HepG2 (cell line): ENCODE measurements at regions not wholly inside any gene's neighbourhood (a gene's known extent, or its start where the extent isn't known, plus 50 kb on each side); places are given as distances from the start of the nearest gene placed in this dataset.
A peak's percentile ranks its signal among the peaks of the same experiment; 100 is the strongest.

Source experiments
- ATF7 ChIP-seq, 2 experiments: fragments of 450-650 bp in 1 of 2; sonication (generic) in 1 of 2; formaldehyde crosslinking in 1 of 2; IDR thresholded peaks; 2 replicates each; pipeline versions ENCODE4 v1.4.0 to v1.6.1; 2016 to 2020; ENCODE audit warnings: antibody characterized with exemption in 1 of 2, mild to moderate bottlenecking in 1 of 2, missing genetic modification reagents in 1 of 2
- CREB1 ChIP-seq, 2 experiments: fragments of 450-650 bp in 1 of 2; IDR thresholded peaks; 2 replicates each; pipeline ENCODE4 v1.6.1; 2016 to 2017; ENCODE audit warnings: control low read depth in 1 of 2, mild to moderate bottlenecking in 1 of 2, missing compliant biosample characterization in 1 of 2, missing genetic modification characterization in 1 of 2
- FOXA1 ChIP-seq, 2 experiments: fragments of 450-650 bp in 1 of 2; sonication (generic) in 1 of 2; formaldehyde crosslinking in 1 of 2; IDR thresholded peaks; 2 replicates each; pipeline versions ENCODE4 v1.4.0 to v1.6.1; 2016 to 2020; ENCODE audit warnings: missing genetic modification reagents in 1 of 2
- MAFF ChIP-seq: IDR thresholded peaks from 2 replicates; pipeline ENCODE4 v1.6.1; 2011; ENCODE audit warnings: low read depth, low read length, improper control_type of control experiment
- MED1 ChIP-seq: sonication (generic); formaldehyde crosslinking; IDR thresholded peaks from 2 replicates; pipeline ENCODE4 v1.4.0; 2020; ENCODE audit warnings: missing genetic modification reagents
- MED8 ChIP-seq: sonication (generic); formaldehyde crosslinking; IDR thresholded peaks from 2 replicates; pipeline ENCODE4 v1.8.1; 2023; ENCODE audit warnings: mild to moderate bottlenecking, missing genetic modification reagents; ENCODE audit not compliant: insufficient replicate concordance
- RAD21 ChIP-seq: fragments of 450-650 bp; formaldehyde crosslinking; IDR thresholded peaks from 2 replicates; pipeline ENCODE4 v1.5.0; 2020; ENCODE audit warnings: mild to moderate bottlenecking
- RCOR2 ChIP-seq: IDR thresholded peaks from 2 replicates; pipeline ENCODE4 v1.6.1; 2016; ENCODE audit warnings: missing biosample characterization, missing genetic modification reagents
- RXRB ChIP-seq: IDR thresholded peaks from 2 replicates; pipeline ENCODE4 v1.6.1; 2016; ENCODE audit warnings: borderline replicate concordance, missing genetic modification reagents, missing compliant biosample characterization
- SKI ChIP-seq: fragments of 450-650 bp; IDR thresholded peaks from one replicate; pipeline ENCODE4 v1.6.1; 2018; ENCODE audit warnings: mild to moderate bottlenecking; ENCODE audit not compliant: partially characterized antibody
- TEAD3 ChIP-seq: optimal IDR thresholded peaks from 2 replicates; pipeline ENCODE3; 2016; ENCODE audit warnings: borderline replicate concordance
- ZNF180 ChIP-seq: sonication (generic); formaldehyde crosslinking; IDR thresholded peaks from 2 replicates; pipeline ENCODE4 v1.4.0; 2020; ENCODE audit warnings: low read depth, missing genetic modification reagents, borderline replicate concordance
- ZNF605 ChIP-seq: sonication (generic); formaldehyde crosslinking; IDR thresholded peaks from 2 replicates; pipeline ENCODE4 v1.8.0; 2022; ENCODE audit warnings: mild to moderate bottlenecking, missing genetic modification reagents
- ZNF652 ChIP-seq: IDR thresholded peaks from 2 replicates; pipeline ENCODE4 v1.6.1; 2016; ENCODE audit warnings: low read depth, borderline replicate concordance
- ZNF720 ChIP-seq: sonication (generic); formaldehyde crosslinking; IDR thresholded peaks from 2 replicates; pipeline ENCODE4 v1.4.0; 2020; ENCODE audit warnings: missing genetic modification reagents
- ZNF792 ChIP-seq: IDR thresholded peaks from 2 replicates; pipeline ENCODE4 v1.6.1; 2016
- ZNF883 ChIP-seq: sonication (generic); formaldehyde crosslinking; IDR thresholded peaks from 2 replicates; pipeline ENCODE4 v1.5.1; 2020; ENCODE audit warnings: mild to moderate bottlenecking, missing genetic modification reagents; ENCODE audit errors: not compliant biosample characterization
- ZSCAN31 ChIP-seq: sonication (generic); formaldehyde crosslinking; IDR thresholded peaks from 2 replicates; pipeline ENCODE4 v1.5.0; 2020; ENCODE audit warnings: low read depth, mild to moderate bottlenecking, missing genetic modification reagents
- TF ChIP-seq, protein P1 (sequence below): IDR thresholded peaks from 2 replicates; pipeline ENCODE4 v1.6.1; 2012; ENCODE audit warnings: low read depth, low read length, improper control_type of control experiment
- TF ChIP-seq, protein P2 (sequence below): sonication (generic); formaldehyde crosslinking; IDR thresholded peaks from 2 replicates; pipeline ENCODE4 v1.4.0; 2020; ENCODE audit warnings: missing genetic modification reagents
- TF ChIP-seq, protein P3 (sequence below): sonication (generic); formaldehyde crosslinking; conservative IDR thresholded peaks from 2 replicates; pipeline ENCODE4 v1.4.0; 2020; ENCODE audit warnings: missing genetic modification reagents
- TF ChIP-seq, protein P4 (sequence below): sonication (generic); IDR thresholded peaks from 2 replicates; pipeline ENCODE4 v1.6.1; 2016; ENCODE audit warnings: low read depth, borderline replicate concordance
- TF ChIP-seq, protein P5 (sequence below): sonication (generic); formaldehyde crosslinking; IDR thresholded peaks from 2 replicates; pipeline ENCODE4 v1.4.0; 2020; ENCODE audit warnings: missing genetic modification reagents, mild to moderate bottlenecking, borderline replicate concordance

DNA sequence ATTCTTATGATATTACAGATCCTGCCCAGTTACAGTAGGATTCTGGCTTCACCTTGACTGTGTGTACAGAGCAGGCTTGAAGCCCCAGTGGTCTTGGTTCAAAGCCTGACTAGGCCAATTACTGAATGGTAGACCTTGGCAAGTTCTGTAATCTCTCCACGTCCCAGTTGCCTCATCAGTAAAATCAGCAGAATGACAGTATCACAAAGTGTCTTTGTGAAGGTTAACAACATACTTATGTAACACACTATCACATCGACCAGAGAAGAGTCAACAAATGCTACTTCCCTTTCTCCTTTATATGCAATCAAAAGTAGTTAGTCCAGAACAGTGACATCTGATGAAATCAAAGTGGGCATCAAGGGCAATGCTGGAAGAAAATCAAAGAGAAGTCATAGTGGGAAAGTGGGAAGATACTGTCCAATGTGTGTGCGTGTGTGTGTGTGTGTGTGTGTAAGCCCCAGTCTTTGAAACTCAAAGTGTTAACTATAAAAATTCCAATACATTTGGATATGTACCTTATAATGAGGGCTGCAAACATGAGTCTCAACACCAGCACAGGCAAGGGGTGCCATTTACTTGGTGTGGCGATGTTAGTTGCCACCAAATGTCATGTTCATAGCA is 93.5 kb upstream of the EGFLAM start (continued):
- TF ChIP-seq CREB1 (IDR thresholded peaks at IDR 0.05) (no peak), CREB1 (CRISPR knock-in tag; IDR thresholded peaks at IDR 0.05) (peak; percentile 37; the same call in 1 of the 2 replicates), ZNF180 (CRISPR knock-in tag) (no peak), FOXA1 (IDR thresholded peaks at IDR 0.05) (no peak), FOXA1 (CRISPR knock-in tag; IDR thresholded peaks at IDR 0.05) (peak; percentile 85), ATF7 (IDR thresholded peaks at IDR 0.05) (peak; percentile 28; the same call in 1 of the 2 replicates), ATF7 (CRISPR knock-in tag; IDR thresholded peaks at IDR 0.05) (peak; percentile 40; the same call in 1 of the 2 replicates), RCOR2 (CRISPR knock-in tag) (peak; percentile 83), ZSCAN31 (CRISPR knock-in tag) (0 out of 2 replicates have a peak, but pooled peaks have one; percentile 1), RAD21 (CRISPR knock-in tag) (no peak), RXRB (CRISPR knock-in tag) (peak; percentile 94), ZNF883 (CRISPR knock-in tag) (no peak), SKI (peak; percentile 30), MAFF (peak; percentile 47; the same call in 1 of the 2 replicates), ZNF605 (CRISPR knock-in tag) (no peak), MED1 (CRISPR knock-in tag) (peak; percentile 97), MED8 (peak; percentile 65), ZNF792 (CRISPR knock-in tag) (peak; percentile 67; the same call in 1 of the 2 replicates), TEAD3 (CRISPR knock-in tag) (peak; percentile 21), ZNF652 (peak; percentile 41; the same call in 1 of the 2 replicates), ZNF720 (CRISPR knock-in tag) (no peak)
- TF ChIP-seq, protein P1, sequence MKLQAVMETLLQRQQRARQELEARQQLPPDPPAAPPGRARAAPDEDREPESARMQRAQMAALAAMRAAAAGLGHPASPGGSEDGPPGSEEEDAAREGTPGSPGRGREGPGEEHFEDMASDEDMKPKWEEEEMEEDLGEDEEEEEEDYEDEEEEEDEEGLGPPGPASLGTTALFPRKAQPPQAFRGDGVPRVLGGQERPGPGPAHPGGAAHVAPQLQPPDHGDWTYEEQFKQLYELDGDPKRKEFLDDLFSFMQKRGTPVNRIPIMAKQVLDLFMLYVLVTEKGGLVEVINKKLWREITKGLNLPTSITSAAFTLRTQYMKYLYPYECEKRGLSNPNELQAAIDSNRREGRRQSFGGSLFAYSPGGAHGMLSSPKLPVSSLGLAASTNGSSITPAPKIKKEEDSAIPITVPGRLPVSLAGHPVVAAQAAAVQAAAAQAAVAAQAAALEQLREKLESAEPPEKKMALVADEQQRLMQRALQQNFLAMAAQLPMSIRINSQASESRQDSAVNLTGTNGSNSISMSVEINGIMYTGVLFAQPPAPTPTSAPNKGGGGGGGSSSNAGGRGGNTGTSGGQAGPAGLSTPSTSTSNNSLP = peak; percentile 80
- TF ChIP-seq, protein P2, sequence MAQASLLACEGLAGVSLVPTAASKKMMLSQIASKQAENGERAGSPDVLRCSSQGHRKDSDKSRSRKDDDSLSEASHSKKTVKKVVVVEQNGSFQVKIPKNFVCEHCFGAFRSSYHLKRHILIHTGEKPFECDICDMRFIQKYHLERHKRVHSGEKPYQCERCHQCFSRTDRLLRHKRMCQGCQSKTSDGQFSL = no peak
- TF ChIP-seq, protein P3, sequence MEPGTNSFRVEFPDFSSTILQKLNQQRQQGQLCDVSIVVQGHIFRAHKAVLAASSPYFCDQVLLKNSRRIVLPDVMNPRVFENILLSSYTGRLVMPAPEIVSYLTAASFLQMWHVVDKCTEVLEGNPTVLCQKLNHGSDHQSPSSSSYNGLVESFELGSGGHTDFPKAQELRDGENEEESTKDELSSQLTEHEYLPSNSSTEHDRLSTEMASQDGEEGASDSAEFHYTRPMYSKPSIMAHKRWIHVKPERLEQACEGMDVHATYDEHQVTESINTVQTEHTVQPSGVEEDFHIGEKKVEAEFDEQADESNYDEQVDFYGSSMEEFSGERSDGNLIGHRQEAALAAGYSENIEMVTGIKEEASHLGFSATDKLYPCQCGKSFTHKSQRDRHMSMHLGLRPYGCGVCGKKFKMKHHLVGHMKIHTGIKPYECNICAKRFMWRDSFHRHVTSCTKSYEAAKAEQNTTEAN = 0 out of 2 replicates have a peak, but pooled peaks have one; percentile 53
- TF ChIP-seq, protein P4, sequence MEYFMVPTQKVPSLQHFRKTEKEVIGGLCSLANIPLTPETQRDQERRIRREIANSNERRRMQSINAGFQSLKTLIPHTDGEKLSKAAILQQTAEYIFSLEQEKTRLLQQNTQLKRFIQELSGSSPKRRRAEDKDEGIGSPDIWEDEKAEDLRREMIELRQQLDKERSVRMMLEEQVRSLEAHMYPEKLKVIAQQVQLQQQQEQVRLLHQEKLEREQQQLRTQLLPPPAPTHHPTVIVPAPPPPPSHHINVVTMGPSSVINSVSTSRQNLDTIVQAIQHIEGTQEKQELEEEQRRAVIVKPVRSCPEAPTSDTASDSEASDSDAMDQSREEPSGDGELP = 0 out of 2 replicates have a peak, but pooled peaks have one; percentile 20
- TF ChIP-seq, protein P5, sequence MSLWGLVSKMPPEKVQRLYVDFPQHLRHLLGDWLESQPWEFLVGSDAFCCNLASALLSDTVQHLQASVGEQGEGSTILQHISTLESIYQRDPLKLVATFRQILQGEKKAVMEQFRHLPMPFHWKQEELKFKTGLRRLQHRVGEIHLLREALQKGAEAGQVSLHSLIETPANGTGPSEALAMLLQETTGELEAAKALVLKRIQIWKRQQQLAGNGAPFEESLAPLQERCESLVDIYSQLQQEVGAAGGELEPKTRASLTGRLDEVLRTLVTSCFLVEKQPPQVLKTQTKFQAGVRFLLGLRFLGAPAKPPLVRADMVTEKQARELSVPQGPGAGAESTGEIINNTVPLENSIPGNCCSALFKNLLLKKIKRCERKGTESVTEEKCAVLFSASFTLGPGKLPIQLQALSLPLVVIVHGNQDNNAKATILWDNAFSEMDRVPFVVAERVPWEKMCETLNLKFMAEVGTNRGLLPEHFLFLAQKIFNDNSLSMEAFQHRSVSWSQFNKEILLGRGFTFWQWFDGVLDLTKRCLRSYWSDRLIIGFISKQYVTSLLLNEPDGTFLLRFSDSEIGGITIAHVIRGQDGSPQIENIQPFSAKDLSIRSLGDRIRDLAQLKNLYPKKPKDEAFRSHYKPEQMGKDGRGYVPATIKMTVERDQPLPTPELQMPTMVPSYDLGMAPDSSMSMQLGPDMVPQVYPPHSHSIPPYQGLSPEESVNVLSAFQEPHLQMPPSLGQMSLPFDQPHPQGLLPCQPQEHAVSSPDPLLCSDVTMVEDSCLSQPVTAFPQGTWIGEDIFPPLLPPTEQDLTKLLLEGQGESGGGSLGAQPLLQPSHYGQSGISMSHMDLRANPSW (CRISPR knock-in tag) = no peak
